ENCODE measurements at regions not wholly inside any gene's neighbourhood (a gene's known extent, or its start where the extent isn't known, plus 50 kb on each side); places are given as distances from the start of the nearest gene placed in this dataset.
A peak's percentile ranks its signal among the peaks of the same experiment; 100 is the strongest.

- no peak for DNase-seq
- no peak for TF ChIP-seq CTCF (IDR thresholded peaks at IDR 0.05)
- 75% methylated on average over 2 of the region's 3 CpGs for WGBS (ENCODE audit: insufficient coverage)
- intact Hi-C loops (cut with micrococcal nuclease) = loop anchor here (5.0 kb wide), 3 partner anchors 222 to 693 kb away; partner anchors contain the start of gene NRBF2
- Histone ChIP-seq H3K4me3 (ENCODE audit: low read length) (no peak overlapping the region), H3K4me1 (ENCODE audit: control insufficient read depth, insufficient read depth, low read length) (peaks cover 65% of the 10 kb centered on the region), H3K36me3 (ENCODE audit: control insufficient read depth, insufficient read depth, low read length) (no peaks in the 10 kb centered on the region), H3K27ac (ENCODE audit: low read length) (no peak overlapping the region), H3K27me3 (ENCODE audit: control insufficient read depth, insufficient read depth, low read length) (no peaks in the 10 kb centered on the region), H3K9me3 (ENCODE audit: control insufficient read depth, insufficient read depth, low read length) (no peaks in the 10 kb centered on the region)
- ATAC-seq = no peak
- H3K4me1 Mint-ChIP-seq = peaks cover 19 to 23% of the 10 kb centered on the region in 2 donors
- no peak overlapping the region for H3K27ac Mint-ChIP-seq
- no peaks in the 10 kb centered on the region for H3K27me3 Mint-ChIP-seq (ENCODE audit: low read depth in 2 of 2)
- H3K36me3 Mint-ChIP-seq = no peaks in the 10 kb centered on the region
- H3K9me3 Mint-ChIP-seq = no peaks in the 10 kb centered on the region
- H3K4me3 Mint-ChIP-seq = no peak overlapping the region
These were observed 169.4 kb upstream of the ADO start for GRCh38 chr10:62635127-62635526.

DNA sequence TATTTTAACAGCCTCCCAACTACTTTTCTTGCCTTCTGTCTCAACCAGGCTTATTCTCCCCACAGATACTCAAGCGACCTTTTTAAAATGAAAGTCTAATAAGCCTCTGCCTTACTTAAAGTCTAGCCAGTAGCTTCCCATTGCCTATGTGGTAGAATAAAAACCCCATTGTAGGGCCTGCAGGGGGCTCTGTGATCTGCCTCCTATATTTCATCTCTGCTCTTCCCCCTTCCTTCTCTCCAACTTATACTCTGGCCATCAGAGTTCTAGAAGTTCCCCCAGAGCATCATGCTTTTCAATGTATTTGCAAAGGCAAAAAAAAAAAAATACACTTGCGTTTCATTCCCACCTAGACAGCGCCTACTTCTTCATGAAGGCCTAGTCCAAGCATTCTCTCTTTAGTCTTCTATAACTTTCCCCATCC is 167.7 kb upstream of the ADO start:
- Mint-ChIP-seq H3K27ac (no peak overlapping the region), H3K27me3 (ENCODE audit: low read depth in 2 of 2) (no peaks in the 10 kb centered on the region), H3K36me3 (no peaks in the 10 kb centered on the region), H3K4me1 (peaks cover 18% of the 10 kb centered on the region in 2 donors), H3K9me3 (no peaks in the 10 kb centered on the region), H3K4me3 (no peak overlapping the region)
- Histone ChIP-seq H3K4me1 (ENCODE audit: control insufficient read depth, insufficient read depth, low read length) (peaks cover 62% of the 10 kb centered on the region), H3K36me3 (ENCODE audit: control insufficient read depth, insufficient read depth, low read length) (no peaks in the 10 kb centered on the region), H3K4me3 (ENCODE audit: low read length) (peak overlapping the region; percentile 24), H3K27me3 (ENCODE audit: control insufficient read depth, insufficient read depth, low read length) (no peaks in the 10 kb centered on the region), H3K27ac (ENCODE audit: low read length) (peak overlapping the region; percentile 94), H3K9me3 (ENCODE audit: control insufficient read depth, insufficient read depth, low read length) (no peaks in the 10 kb centered on the region)
- 39% methylated on average over 3 of the region's 3 CpGs for WGBS (ENCODE audit: insufficient coverage)
- intact Hi-C loops (cut with micrococcal nuclease) = loop anchor here (1.0 to 5.0 kb wide), 5 partner anchors 16 to 695 kb away; partner anchors contain the start of gene NRBF2
- ATAC-seq (no peak), DNase-seq (peak in 1 of 2 donors; percentile 65)
- TF ChIP-seq CTCF (IDR thresholded peaks at IDR 0.05) = no peak

- Histone ChIP-seq H3K36me3 (ENCODE audit: control insufficient read depth, insufficient read depth, low read length) (no peaks in the 10 kb centered on the region), H3K27me3 (ENCODE audit: control insufficient read depth, insufficient read depth, low read length) (no peaks in the 10 kb centered on the region), H3K9me3 (ENCODE audit: control insufficient read depth, insufficient read depth, low read length) (no peaks in the 10 kb centered on the region), H3K4me1 (ENCODE audit: control insufficient read depth, insufficient read depth, low read length) (peaks cover 56% of the 10 kb centered on the region), H3K4me3 (ENCODE audit: low read length) (peak overlapping the region; percentile 24), H3K27ac (ENCODE audit: low read length) (peak overlapping the region; percentile 94)
- no peaks in the 10 kb centered on the region for H3K27me3 Mint-ChIP-seq (ENCODE audit: low read depth in 2 of 2)
- H3K4me1 Mint-ChIP-seq = peaks cover 11 to 12% of the 10 kb centered on the region in 2 donors
- no peak overlapping the region for H3K4me3 Mint-ChIP-seq
- under 1% methylated on average over 8 of the region's 9 CpGs for WGBS (ENCODE audit: insufficient coverage)
- DNase-seq (peak; percentile 57 to 87), ATAC-seq (peak; percentile 71 to 89 (median 79))
- H3K27ac Mint-ChIP-seq = no peak overlapping the region
- no peak for TF ChIP-seq CTCF (IDR thresholded peaks at IDR 0.05)
- no peaks in the 10 kb centered on the region for H3K9me3 Mint-ChIP-seq
- intact Hi-C loops (cut with micrococcal nuclease) = loop anchor here (1.0 to 5.0 kb wide), 5 partner anchors 17 to 695 kb away; partner anchors contain the start of gene NRBF2
- no peaks in the 10 kb centered on the region for H3K36me3 Mint-ChIP-seq
These were observed 167.1 kb upstream of the ADO start for GRCh38 chr10:62637249-62638061.

Measured in natural killer cell (primary cell).